ENCODE measurements at regions not wholly inside any gene's neighbourhood (a gene's known extent, or its start where the extent isn't known, plus 50 kb on each side); places are given as distances from the start of the nearest gene placed in this dataset.

DNA sequence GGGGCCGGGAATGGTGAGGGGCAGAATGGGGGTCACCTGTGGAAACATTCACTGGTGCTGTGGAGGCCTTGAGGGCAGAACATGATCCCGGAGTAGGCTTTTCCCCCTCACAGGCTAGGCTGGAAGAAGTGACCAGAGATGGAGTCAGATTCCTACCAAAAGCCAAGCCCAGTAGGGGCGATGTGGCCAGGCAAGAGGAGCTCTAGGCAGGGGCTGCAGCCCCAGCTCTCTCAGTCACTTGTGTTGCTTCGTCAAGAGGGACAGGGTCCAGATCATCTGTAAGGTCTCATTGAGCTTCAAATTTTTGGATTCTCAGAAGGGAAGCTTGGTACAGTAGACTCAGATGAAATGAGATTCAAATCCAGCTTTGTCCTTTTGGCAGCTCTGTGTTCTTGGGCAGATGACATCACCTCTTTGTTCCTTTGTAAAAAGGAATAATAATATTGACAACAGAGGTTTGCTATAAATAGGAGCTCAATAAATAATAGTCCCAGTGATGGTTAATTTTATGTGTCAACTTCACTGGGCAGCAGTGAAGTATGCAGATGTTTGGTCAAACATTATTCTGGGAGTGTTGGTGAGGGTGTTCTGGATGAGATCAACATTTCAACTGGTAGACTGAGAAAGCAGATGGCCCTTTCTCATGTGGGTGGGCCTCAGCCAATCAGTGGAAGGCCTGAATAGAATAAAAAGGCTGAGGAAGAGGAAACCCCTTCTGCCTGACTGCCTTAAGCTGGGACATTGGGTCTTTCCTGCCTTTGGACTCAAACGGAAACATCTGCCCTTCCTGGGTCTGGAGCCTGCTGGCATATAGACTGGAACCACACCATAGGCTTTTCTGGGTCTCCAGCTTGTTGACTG, 324.7 kb upstream of the USP24 start:
- TF ChIP-seq, protein P1, sequence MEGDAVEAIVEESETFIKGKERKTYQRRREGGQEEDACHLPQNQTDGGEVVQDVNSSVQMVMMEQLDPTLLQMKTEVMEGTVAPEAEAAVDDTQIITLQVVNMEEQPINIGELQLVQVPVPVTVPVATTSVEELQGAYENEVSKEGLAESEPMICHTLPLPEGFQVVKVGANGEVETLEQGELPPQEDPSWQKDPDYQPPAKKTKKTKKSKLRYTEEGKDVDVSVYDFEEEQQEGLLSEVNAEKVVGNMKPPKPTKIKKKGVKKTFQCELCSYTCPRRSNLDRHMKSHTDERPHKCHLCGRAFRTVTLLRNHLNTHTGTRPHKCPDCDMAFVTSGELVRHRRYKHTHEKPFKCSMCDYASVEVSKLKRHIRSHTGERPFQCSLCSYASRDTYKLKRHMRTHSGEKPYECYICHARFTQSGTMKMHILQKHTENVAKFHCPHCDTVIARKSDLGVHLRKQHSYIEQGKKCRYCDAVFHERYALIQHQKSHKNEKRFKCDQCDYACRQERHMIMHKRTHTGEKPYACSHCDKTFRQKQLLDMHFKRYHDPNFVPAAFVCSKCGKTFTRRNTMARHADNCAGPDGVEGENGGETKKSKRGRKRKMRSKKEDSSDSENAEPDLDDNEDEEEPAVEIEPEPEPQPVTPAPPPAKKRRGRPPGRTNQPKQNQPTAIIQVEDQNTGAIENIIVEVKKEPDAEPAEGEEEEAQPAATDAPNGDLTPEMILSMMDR (IDR thresholded peaks at IDR 0.05): no peak
- no peak for TF ChIP-seq POLR2A (IDR thresholded peaks at IDR 0.05)
